GM19025 (cell line): ENCODE measurements at regions not wholly inside any gene's neighbourhood (a gene's known extent, or its start where the extent isn't known, plus 50 kb on each side); places are given as distances from the start of the nearest gene placed in this dataset.
"Not testable (repeated sequence)": the region's sequence is repeated elsewhere in the genome, so short reads cannot be mapped to it uniquely, and the experiment has no call there.

ENCODE experiments used
- ATAC-seq: cut with Tn5 transposase; IDR thresholded peaks from one replicate; pipeline ENCODE4 v1.9.1; 2021; ENCODE audit warnings: mild to moderate bottlenecking, low read depth, moderate library complexity; ENCODE audit not compliant: unreplicated experiment

DNA sequence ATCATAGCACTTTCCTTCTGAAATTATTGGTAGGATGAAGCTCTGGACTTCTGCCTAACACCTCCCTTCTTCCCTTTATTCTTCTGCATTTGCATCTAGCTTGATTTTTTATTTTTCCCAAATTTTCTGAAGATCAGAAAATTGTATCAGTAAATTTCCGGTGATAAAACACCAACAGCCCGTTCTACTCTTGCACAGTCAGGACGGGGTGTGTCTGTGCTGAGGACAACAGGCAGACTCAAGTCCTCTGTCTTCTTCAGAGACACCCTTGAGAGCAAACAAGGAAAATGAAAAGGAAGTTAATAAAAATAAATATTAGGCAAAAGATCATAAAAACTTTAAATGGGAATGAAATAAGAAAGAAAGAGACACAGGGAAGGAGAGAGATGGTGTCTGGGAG, 120.7 kb downstream of the ARL4C start:
- no peak for ATAC-seq

DNA sequence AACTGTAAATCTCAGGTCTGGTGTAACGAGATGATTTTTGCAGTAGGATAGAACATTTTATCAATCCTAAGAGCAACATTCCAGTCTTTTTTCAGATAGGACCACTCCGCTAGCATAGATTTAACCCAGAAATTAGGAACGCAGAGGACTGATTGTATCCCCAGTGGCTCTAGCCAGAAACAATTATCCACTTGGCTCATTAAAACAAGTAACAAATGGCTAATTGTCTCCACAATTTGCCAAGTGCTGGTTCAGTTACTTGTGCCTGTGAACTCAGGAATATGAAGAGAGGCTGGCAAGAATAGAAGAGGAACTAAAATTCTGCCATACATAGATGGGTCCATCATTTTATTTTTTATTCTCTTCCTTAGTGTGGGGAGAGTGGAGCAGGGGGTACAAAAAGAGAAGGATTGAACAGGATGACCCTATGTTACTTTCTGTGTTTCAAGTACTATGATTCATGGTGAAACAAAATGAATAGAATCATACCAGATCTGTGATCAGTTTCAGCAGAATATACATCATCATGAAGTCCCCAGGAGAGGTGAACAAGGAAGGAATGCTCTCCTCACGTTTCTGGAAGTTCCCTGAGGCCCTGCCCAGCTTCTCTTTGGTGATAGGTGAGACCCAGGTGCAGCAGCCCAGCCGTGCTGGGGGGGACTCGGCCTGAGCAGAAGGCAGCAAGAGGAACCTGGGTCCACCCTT, 121.6 kb downstream of the ARL4C start:
- ATAC-seq, result no peak

DNA sequence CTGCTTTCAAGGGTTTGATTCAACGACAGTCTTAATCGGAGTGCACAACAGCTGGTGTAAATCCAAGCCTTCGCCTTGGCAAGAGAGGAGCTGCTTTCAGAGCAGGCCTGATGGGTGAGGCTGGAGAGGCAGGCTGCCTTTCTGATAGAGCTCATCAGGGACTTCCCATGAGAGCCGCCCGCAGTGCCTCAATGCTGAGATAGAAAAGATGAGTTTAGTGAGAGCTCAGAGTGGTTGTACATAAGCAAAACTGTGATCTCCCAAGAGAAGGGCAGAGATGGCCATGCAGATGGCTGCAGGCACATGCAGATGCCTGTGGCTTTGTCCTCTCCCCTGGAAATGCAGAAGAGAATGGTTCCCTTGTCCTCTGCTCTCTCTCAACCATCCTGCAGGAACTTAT, 122.1 kb downstream of the ARL4C start:
- no peak for ATAC-seq

DNA sequence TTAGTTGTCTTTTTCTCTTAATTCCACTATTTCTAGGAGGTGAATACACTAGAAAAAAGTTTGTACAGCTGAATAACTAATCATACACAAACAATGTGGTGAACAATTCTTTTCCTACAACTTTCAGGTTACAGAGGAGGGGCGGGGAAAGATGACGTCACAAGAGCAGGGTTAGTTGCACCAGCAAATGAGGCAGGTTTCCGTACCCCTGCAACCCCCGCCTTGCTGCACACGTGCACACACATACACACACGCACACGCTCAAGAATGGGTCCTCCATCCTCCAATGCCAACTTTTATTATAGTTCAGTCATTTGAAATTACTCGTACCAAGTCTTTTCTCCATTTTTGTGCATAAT, 122.8 kb downstream of the ARL4C start:
- ATAC-seq, result no peak

DNA sequence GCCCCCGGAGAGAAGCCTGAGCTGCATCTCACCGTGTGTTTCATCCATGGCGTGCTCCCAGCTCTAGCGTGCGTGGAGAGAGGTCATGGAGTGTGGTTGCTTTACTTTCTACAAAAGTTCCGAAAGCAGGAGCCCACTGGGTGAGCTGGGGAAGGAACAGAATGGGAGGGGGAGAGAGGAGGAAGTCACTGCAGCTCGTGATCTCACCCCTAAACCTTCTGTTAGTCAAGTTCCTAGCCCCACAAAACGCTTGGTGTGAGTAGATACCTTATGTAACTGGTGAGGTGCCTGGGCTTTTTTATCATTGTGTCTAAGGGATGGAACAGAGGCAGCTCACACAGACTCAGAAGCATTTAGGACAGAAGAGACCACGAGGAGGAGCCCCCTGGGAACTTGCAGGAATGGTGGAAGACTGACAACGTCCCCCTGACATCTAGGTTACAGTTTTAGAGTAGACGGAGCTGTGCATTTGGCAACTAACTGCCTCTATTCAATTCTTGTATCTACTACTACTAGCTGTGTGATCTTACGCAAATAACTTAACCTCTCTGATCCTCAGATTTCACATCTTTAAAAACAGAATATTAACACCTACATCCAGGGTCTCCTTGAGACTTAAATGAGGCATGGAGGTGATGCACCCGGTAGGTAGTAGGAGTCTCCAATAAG, 123.3 kb downstream of the ARL4C start:
- no peak for ATAC-seq

DNA sequence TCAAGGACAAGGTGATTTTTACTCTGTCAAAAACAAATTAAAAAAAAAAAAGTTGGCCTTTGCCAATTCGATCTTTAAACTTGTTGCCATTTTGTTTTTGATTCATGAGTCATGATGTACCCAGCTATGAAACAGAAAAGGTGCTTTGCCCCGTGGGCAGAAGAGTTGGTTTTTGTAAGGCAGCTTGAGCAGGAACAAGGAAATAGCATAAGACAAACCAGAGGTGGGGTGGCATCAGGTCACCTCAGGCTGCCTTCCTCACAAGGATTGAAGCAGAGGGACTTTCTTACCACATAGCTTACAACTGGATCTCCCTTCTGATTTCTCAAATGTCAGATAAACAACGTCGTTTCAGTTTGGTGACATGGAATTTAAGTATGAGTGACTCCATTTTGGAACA, 123.8 kb downstream of the ARL4C start:
- no peak for ATAC-seq

DNA sequence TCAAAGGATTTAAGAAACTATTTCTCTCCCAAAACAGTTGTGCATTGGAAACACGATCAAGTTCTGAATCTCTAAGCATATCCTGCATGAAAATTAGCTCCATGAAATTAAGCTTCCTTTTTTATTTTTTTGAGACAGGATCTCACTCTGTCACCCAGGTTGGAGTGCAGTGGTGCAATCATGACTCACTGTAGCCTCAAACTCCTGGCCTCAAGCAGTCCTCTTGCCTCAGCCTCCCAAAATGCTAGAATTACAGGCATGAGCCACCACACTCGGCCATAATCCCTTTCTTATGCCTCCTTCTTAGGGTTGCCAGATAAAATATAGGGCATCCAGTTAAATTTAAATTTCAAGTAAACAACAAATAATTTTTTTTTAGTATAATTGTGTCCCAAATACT, 124.4 kb downstream of the ARL4C start:
- no peak for ATAC-seq

DNA sequence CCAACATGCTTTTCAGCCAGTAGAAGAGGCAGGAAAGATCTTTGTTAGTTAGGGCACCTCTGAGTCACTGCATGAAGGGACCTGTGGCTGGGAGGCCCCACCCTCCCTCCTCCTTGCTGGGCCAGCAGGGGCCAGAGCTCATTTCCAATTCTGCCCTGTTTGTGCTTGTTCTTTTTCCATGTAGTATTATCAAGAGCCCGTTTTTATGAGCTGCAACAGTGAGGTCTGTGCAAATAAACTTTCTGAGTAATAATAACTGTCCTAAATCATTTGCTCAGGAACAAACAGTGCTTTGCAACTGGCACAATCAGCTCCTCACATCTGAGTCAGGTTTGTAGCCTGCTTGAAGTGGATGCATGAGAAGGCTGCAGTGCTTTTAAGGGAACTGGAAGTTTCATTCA, 128.0 kb downstream of the ARL4C start:
- ATAC-seq, result no peak

DNA sequence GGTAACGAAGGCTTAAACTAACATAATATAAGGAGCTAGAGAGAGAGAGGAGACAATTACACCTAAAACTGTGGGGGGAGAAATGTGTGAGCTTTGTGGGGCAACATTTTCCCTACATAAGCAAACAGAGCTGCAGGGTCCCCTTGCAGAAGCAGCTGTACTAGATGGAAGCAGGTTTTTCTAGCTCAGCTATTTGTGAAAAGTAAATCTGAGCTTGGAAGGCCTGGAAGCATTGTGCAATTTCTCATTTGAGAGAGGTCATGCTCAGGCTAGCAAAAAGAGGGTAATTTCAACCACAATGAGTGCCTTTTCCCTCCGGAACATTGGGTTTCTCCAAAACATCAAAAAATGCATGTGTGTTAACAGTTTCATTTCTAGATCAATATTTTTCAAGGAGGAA, 130.0 kb downstream of the ARL4C start:
- ATAC-seq, result no peak

DNA sequence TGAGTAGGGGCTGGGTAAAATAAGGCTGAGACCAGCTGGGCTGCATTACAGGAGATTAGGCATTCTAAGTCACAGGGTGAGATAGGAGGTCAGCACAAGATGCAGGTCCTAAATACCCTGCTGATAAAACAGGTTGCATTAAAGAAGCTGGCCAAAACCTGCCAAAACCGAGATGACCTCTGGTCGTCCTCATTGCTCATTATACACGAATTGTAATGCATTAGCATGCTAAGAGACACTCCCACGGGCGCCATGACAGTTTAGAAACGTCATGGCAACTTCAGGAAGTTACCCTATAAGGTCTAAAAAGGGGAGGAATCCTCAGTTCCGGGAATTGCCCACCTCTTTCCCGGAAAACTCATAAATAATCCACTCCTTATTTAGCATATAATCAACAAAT, 132.2 kb downstream of the ARL4C start:
- ATAC-seq, result no peak

DNA sequence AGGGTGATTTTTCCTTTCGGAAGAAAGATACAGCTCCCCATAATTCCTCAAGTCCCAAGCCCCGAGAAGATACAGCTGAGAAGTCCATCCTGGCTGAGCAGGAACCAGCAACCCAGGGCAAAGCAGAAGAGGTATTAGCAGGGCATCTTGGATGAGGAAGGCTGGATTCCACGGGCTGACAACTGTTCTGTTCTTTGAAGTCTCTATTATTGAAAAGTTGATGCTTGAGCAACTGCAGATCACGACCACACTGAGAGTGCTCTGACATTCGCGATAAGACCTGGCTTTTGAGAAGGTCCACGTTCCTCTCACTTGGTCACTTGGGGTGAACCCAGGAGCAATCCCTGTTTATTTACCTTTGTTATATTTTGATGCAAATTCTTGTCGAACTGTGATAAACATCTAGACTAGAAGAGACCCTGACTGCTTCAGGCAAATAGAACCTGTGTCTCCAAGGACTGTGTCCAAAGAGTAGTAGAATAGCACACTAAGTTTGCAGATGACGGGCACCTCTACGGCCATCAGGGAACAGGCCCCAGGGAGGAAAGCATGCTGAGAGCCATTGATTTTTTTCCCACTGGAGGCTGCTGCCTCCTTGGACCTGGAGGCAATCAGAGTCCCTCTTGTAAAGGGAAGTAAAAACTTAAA, 133.1 kb downstream of the ARL4C start:
- ATAC-seq, result no peak

DNA sequence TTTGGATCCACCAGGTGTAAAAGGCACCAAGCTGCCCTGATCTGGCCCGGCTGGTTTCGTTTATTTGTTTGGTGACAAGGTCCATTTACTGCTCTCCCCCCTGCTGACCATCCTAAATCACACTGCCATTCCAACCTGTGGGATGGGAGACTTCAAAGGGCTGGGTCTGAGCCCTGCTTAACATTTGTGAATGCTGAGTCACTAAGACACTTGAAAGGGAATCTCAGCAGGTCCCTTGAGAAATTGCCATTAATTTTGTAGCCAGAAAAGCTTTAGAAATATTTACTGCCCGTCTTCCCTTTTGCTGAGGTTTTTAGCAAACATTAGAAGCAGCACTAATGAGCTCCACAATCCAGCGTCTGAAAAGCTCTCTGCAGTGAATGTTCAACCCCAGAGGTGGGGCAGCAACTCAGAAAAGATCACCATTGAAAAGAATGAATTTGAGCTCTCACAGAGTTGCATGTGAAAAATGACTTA, 133.8 kb downstream of the ARL4C start:
- no peak for ATAC-seq

DNA sequence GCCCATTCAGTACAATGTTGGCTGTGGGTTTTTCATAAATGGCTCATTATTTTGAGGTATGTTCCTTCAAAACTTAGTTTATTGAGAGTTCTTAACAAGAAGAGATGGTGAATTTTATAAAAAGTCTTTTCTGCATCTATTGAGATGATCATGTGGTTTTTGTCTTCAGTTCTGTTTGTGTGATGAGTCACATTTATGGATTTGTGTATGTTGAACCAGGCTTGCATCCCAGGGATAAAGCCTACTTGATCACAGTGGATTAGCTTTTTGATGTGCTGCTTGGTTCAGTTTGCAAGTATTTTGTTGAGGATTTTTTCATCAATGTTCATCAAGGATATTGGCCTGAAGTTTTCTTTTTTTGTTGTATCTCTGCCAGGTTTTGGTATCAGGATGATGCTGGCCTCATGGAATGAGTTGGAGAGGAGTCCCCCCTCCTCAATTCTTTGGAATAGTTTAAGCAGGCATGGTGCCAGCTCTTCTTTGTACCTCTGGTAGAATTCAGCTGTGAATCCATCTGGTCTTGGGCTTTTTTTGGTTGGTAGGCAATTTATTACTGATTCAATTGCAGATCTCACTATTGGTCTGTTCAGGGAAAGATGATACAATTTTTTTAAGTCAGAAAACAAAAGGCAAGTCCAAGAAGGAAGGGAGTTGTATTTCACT, 136.4 kb downstream of the ARL4C start:
- not testable (repeated sequence) for ATAC-seq

DNA sequence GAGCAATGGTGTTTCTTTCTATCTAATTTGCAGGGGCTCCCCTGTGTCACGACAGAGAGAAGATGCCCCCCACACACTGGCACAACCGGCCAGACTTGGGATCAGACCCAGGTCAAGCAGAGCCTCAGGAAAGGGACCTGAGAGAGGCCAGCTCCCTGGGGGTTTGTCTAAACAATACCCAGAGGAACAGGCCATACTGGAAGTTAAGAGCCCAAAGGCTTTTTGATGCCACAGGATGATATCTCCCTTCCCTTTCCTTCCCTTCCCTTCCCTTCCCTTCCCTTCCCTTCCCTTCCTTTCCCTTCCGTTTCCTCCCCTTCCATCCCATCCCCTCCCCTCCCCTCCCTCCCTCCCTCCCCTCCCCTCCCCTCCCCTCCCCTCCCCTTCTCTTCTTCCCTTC, 139.2 kb downstream of the ARL4C start:
- no peak for ATAC-seq

DNA sequence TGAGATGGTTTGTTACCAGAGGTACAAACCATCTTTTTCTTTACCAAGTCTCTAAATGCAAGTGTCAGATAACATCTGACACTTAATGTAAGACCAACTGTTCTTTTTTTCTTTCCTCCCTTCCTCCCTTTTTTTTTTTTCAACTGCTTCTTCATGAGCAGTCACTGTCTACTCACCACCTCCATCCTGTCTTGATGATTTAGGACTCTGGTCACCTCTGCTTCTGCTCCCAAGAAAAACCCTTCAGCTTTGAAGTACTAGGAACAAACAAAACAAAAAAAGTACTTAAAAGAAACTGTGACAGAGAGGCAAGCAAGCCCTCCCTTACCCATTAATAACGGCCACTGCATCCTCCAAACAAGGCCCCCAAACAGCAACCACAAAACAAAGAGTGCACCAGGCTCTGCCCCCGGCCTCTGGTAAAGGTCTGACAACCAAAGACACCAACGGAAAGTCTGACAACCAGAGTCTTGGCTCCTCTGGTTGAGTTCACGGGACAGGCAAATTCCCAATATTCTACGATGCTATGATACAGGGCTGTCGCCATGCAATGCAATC, 141.0 kb downstream of the ARL4C start:
- no peak for ATAC-seq

DNA sequence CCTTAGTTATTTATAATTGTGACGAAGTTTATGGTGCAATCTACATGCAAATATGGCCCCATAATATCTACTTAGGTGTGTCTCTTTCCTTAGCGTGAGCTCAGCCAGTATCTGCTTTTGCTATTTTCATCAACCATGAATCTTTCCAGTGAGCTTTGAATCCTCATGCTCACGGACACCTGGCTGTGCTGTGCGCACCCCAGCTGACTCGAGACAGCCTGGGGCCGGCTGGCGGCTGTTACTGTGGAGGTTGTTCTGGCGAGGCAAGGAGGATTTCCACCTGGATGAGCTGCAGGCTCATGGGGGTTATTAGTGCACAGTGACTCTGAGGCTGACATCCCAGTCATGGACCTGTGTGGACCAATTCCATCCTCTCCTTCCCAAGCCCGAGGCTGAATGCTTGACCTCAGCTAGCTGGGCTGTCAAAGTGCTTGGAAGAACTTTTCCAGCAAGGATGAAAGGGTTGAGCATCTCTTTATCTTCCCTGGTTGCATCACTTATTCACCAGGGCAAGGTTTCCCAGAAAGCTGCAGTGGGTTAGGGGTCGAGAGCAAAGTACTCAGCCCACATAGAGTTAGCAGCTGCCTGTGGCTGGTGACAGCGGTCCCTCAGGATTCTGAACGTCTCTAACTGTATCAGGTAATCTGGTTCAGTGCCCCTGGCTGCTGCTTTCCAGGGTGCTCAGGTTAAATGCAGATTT, 141.7 kb downstream of the ARL4C start:
- no peak for ATAC-seq

DNA sequence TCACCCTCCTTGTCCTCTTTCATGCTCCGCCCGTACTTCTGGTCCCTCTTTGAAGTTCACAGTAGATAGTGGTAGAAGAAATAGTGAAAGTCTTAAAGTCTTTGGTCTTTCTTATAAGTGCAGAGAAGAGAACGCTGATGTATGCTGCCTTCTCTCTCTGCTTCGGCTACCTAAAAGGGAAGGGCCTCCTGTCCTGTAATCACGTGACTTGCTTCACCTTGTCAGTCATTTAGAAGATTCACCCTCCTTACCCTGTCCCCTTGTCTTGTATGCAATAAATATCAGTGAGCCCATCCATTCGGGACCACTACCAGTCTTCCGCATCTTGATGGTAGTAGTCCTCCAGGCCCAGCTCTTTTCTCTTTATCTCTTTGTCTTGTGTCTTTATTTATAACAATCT, 144.6 kb downstream of the ARL4C start:
- no peak for ATAC-seq

DNA sequence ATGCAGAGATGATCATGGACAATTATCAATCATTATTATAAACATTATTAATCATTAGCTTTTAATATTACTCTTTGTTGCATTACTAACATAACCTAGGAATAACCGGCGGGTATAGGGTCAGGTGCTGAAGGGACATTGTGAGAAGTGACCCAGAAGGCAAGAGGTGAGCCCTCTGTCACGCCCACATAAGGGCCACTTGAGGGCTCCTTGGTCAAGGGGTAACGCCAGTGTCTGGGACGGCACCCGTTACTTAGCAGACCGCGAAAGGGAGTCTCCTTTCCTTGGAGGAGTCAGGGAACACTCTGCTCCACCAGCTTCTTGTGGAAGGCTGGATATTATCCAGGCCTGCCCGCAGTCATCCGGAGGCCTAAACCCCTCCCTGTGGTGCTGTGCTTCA, 145.0 kb downstream of the ARL4C start:
- ATAC-seq, result not testable (repeated sequence)

DNA sequence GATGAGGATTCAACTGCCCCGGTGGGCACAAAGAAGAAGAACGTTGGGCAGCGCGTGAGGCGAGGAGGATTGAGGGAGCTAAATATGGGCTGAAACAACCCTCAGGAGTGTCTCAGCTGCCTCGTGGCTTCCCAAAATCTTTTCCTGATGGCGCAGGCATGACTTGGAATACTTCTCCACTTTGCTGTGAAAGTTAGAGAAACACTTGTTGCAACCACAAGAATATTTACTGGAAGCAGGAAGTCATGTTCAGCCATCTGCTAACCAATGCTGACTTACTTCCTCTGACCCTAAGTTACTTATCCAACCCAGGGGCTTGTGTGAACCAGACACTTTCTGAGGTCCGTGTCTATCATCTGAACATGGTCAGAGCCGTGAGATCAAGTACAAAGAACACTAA, 148.8 kb downstream of the ARL4C start:
- no peak for ATAC-seq

DNA sequence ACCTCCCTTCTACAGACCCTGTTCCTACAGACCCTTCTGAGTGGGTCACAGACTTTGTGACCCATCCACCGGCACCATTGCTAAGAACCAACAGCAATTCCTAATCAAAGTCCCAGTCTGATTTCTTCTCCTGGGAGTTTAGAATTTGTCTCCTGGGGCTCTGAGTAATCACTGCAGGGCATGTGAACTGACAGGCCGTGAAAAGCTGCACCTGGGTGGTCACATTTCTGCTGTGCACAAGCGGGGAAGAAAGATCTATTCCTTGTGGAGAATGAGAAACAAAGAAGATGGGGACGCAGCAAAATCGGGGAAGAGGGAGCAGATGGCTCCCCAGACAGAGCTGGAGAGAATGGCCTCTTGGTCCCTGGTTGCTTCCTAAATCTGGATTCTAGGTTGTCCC, 151.0 kb downstream of the ARL4C start:
- ATAC-seq, result no peak
